GM21390 (cell line): ENCODE measurements at regions not wholly inside any gene's neighbourhood (a gene's known extent, or its start where the extent isn't known, plus 50 kb on each side); places are given as distances from the start of the nearest gene placed in this dataset.
A peak's percentile ranks its signal among the peaks of the same experiment; 100 is the strongest.

ENCODE experiments used
- ATAC-seq: cut with Tn5 transposase; IDR thresholded peaks from one replicate; pipeline ENCODE4 v1.9.1; 2021; ENCODE audit not compliant: unreplicated experiment

DNA sequence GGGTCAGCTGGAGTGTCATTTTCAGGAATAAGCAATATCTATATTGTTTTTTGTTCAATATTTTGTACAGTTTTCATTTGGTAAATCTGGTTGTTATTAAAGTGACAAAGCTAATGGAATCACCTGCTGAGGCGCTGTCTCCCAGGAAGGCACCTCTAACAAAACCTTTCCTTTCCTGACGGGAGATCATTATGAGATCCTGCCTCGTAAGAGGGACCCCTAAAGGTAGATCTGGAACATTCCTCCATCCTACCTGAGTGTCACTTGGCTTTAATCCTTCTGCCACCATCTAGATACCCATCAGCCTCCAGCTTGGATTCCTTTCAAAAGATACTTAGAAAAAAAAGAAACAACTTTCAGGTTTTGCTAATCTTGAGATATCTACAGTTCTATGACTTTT is 157.7 kb downstream of the FAT3 start:
- ATAC-seq, result no peak

DNA sequence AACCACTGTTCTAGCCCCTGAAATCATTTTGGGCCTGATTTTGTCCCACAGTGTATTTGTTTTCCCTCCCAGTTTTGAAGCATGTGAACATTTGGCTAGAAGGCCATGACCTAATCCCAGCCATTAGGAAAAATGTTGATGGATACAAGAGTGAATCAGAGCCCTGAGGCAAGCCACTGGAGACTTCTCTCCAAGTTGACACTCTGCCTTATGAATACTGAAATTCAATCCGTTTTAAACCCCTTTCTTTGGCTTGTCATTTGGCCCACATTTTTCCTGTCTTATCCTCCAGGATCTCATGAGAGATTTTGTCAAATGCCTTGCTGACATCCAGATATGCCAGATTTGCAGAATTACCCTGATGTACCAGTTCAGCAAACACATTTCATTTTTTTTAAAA is 158.8 kb downstream of the FAT3 start:
- no peak for ATAC-seq

DNA sequence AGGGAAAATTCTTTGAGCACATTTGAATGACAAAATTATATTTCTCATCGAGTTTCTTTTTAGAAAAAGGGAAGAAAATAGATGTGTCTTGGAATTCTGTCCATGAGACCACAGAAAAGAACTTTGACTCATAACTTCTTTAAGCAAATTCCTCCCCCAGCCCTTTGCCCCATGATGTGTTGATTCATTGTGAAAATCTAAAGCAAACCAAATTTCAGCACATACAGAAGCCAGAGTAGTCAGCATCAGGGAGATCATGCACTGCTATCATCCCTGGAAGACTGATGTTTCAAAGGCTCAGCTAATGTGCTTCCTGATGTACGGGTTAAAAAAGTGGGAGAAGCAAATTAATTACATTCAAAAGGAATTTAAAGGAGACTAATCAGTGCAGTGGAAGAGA is 159.7 kb downstream of the FAT3 start:
- no peak for ATAC-seq

DNA sequence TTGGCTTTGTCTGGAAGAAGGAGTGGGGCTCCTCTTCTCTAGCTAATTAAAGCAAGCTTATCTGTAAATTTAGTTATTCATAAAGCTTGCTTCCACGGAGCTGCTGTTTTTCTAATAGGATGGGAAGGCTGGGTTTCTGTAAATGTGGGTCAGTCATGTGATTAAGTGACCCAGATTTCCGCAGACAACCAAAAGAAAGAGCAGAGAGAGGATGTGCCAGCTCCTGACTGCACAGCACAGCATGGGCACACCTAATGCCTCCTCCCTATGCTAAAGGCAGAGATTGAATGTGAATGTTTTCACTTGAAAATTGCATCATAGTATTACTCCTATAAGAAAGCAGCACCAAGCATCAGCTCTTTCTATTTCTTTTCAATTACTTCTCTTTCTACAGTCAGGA is 160.2 kb downstream of the FAT3 start:
- ATAC-seq, result no peak

DNA sequence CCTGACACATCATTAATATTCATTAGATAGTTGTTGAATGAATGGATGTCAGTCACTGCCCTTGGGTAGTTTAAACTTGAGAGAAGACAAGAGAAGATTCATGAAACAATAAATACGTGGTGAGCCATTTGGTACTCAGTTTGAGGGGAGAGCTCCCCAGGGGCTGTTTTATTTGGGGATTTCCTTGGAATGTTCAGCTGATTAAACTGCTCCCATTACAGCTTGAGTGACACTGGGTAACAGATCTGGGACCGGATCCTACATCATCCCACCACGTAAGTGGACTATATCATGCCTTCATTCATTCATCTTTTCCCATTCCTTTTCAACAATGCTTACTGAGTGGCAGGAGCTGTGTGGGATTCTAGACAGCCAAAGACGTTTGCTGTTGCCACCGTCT is 162.0 kb downstream of the FAT3 start:
- no peak for ATAC-seq

DNA sequence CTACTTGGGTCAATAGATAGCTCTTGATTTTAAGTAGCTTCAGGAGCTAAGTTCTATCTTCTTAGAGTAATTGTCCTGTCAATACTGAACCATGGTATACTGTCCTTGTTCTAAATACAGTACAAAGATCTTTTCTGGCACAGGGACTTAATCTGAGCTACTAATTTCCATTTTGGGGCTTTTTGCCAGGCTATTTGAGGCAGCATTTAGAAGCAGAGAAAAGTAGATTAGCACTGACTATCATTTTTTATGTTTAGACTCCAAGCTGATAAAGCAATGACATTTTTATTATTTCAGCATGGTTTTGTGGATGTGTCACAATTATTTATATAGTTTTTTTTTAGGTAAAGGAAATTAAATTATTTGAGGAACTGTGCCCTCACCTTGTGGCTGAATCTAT is 163.2 kb downstream of the FAT3 start:
- ATAC-seq, result no peak

DNA sequence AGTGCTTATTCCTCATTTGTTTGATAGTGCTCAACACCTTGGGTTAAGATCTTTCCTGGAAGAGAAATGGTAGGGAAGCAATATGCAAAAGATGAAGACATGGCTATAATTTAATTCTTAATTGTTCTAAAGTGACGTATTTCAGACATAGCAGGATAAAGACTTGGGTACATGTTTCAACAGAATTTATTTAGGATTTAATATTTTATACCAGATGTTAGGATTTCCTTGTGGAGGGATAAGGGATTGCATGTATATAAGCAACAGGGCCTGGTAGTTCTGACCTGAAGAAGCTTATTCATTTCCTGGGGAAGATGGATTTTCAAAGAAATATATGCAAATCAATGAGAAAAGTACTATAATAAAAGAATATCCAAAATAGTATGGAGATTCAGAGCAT is 163.8 kb downstream of the FAT3 start:
- ATAC-seq, result no peak

DNA sequence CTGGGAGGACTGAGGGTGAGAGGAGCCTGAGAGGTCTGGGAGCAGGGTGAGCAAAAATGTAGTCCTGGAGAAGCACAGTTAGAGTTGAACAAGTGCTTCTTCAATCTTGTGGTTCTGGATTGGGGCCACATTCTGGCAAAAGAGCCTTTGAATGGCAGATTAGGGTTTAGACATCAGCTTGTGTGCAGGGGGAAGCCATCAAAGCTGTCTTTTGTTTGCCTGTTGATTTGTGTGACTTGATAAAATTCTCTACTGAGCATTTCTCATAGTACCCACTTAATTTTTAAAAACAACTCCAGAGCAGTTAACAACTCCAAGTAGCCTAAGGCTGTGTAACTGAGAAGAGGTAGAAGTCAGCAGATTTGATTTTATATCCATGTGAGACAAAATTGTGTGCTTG is 166.2 kb downstream of the FAT3 start:
- no peak for ATAC-seq

DNA sequence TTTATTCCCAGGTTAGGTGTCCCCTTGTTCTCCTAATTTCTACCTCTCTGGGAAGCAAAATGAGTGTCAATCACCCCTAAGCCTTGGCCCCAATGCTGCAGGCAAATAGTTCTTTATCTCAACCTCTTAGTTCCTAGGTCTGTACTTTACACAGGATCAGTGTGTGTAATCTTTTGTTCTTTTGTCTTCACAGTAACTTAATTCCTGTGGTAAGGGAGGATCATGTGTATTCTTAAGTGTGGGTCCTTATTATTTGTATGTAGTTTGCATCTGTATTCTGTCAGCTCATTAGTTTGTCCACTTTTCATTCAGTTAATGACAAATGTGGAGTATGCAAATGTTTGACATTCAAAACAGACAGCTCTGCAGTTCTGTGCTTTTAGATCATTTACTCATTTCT is 166.7 kb downstream of the FAT3 start:
- no peak for ATAC-seq

DNA sequence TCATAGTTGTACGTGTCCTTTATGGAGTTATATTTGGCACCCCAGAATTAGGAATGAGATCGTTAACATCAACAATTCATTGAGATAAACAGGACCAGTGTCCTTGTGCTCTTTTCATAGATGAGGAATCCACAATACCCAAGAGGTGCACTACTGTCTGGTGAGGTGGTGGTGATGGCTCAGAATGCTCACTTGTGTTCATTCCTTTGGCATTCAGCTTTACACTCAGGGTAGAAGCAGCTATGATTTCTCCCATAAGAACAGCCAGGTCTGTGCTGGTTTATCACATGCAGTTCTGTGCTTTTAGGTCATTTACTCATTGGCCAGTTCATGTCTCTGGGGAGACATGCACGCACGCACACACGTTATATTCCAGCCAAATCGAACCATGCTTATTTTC is 167.2 kb downstream of the FAT3 start:
- ATAC-seq, result no peak

DNA sequence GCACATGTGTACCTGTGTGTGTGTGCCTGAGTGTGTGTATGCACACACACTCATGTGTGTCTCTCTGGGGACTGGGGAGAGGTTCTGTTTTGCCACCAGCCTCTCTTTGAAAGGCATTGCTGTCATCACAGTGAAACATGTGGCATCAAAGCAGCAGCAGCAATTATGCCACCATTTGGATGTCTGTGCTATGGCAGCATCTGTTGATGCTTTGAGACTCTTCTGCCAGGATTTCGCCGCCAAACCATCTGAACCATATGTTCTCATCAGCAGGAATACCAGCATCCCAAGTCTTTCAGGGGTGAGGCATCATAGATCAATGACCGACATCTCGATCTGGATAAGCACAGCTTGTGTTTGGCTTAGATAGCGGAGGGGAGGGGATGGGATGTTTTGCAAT is 168.6 kb downstream of the FAT3 start:
- ATAC-seq, result no peak

DNA sequence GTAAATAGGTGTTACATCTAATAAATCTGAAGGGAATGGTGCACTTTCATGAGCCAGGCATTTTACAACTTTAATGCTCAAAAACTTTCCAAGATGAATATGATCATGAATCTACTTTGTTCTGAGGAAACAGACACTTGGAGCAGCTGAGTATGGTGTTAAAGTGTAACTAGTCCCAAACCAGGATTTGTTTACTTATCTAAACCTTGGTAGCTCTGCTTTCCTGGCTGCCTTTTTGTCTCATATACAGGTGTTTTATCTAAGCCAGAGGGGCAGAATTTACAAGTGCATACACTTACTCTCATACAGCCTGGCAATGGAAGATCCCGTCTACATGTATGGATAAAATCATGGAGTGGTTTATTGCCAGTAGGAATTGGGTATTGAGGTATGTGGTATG is 171.5 kb downstream of the FAT3 start:
- no peak for ATAC-seq

DNA sequence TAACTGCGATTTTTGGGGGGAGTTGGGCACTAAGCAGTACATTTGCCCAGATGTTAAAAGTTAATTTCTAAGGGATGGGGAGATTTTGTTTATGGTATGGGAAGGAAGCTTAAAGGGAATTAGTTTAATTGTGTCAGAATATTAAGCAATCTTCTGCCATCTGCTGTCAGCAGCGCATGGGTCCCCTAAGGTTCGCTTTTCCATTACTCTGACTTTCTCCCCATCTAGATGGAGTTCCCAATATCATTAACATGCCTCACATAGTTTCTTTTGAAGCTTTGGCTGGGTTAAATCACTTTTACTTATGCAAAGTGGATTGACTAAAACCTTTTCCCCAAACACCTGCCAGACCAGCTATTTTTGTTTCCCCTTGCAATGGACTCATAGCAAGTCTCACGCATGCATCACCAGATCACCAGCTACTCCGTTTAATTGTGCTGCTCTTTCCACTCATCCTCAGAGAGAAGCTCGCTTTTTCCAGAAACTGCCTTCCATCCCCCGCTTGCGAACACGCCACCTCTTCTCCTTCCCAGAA is 172.7 kb downstream of the FAT3 start:
- ATAC-seq, result no peak

DNA sequence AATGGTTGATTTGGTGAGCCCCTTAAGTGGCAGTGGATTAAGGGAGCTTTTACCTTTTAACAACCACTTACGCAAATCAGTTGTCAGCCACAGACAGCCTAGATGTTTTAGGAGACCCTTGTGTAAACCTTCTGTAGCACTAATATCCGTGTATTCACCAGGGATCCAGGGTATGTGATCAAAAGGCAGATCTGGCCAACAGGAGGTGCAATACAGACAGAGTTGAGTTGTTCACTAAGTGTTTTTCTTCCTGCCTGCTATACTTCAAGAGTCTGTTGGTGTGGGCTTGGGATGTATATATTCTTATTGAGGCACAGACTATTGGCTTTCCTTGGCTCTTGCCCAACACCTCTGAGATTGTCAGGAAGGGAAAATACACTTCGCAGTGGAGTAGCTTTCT is 175.1 kb downstream of the FAT3 start:
- ATAC-seq, result no peak

DNA sequence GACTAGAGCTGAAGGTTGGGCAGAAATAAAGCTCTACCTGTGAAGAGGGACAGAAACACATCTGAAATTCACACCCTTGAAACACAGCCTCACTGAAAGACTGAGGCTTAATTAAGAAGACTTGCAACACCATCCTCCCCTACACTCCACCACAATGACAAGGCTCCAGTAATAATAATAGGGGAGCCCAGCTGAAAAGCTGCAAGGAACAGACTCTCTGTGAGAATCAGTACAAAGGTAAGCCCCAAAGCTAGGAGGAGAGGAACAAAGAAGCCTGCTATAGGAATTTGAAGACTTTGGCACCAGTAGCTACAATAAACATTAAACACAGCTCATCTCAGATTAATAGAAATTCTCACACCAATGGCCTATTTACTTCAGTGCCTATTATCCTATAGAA is 176.9 kb downstream of the FAT3 start:
- ATAC-seq, result no peak

DNA sequence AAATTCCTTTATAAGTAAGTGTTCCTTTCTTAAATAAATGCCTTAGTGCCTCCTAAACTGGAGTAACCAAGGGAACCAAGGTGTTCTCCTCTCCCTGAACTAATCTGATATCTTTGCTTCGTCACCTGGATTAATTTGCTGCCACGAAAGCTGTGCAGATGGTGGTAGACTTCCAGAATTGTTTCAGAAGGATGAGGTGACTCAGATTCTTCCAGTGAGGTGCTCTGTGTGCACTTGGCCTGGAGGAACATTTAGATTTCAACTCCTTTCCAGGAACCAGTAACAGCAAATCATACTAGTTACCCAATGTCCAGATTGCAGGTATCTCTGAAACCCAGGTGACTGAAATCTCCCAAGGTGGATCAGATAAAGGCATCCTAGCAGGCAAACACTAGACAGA is 181.9 kb downstream of the FAT3 start:
- no peak for ATAC-seq

DNA sequence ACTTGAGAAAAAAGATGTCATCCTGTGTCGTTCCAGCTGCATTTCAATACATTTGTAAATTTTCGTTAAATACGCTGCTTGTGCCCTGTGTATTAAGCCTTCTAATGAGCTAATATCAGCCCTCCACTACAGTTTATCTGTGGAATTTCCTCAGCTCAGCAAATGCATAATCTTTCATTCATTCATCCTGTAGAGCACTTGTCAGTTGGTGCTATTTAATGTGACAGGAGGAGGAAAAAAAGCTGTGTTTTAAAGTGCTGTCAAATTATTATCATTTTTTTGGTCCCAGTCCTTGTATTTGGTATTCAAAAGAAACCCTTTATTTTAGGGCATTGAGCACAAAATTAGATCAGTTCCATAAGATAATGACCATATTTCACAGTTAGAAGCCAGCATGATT is 184.7 kb downstream of the FAT3 start:
- ATAC-seq, result no peak

DNA sequence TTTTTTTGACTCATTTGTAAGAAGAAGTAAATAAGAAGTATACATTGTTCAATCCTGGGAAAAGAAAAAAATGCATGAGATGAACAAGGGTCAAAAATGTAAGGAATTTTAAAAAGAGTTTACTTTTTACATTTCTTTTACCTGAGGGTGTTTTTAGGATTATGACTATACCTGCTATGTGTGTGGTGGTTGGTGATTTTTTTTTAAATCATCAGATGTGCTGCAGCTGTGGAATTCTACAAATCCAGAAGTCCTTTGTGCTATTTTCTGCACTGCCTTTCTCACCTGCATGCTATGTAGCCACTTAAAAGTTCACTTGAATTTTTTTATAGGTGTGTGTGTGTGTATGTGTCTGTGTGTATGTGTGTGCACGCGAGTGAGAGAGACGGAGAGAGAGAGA is 185.3 kb downstream of the FAT3 start:
- ATAC-seq, result no peak

DNA sequence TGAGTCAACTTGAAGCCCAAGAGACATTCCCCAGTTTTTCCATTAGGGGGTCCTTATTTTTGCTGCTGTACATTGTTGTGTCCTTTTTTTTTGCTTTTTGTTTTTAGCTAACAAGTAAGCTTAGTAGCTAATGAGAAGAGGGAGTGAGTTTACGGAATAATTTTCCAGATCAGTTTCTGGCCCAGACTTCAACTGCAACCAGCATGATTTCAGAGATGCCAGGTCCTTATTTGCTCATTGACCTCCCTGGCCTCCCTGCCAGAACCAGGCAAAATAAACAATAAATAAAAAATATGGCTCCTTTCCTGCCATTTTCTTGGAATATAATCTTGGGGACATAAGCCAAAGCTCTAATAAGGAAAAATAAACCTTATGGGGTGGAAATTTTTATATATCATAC is 185.9 kb downstream of the FAT3 start:
- ATAC-seq, result no peak

DNA sequence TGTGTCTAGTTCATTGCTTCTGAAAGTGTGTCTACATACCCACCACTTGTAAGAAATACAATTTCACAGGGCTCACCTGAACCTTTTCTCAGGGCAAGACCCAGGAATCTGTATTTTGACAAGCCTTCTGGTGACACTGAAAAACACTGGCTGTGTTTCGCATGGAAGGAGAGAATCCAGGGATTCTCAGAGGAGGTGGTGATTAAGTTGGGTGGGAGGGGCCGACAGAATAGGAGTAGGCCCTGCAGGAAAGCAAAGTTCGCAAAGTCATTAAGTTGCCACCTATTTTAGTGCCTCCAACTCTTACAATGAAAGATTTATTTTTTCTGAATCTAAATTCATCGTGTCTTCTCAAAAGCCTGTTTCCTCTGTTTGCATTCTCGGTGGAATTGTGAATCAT is 186.8 kb downstream of the FAT3 start:
- no peak for ATAC-seq

DNA sequence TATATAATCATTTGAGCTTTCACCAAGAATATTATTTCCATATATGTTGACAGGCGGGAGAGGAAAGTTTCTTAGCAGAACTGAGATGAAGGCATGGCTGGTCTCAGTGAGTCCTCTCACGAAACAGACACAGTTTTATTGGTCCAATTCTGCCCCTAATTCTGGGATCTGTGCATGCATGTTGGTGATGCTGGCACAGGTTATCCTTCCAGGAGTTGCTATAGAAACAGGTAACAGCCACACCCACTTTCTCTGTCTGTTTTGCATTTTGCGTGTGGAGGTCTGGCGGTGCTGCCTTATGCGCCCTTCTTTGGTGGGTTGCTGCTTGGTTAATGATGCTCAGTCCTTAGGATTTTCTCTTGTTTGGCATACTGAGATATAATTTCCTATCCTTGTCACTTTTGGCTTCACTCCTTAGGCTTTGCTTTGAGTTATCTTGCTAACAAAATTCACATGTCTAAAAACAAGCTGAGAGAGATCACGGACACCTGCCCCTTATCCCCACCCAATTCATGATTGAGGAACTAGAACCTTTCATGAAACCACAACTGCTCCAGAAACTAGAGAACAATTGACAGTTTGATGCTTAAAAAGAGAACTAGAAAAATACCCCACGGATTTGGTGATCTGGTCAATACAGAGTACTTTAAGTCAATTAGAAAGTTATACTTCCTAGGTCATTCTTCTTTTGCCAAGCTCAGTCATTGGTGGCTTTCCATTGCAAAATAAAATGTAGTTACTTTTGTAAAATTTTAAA is 189.3 kb downstream of the FAT3 start:
- peak; percentile 83 for ATAC-seq

DNA sequence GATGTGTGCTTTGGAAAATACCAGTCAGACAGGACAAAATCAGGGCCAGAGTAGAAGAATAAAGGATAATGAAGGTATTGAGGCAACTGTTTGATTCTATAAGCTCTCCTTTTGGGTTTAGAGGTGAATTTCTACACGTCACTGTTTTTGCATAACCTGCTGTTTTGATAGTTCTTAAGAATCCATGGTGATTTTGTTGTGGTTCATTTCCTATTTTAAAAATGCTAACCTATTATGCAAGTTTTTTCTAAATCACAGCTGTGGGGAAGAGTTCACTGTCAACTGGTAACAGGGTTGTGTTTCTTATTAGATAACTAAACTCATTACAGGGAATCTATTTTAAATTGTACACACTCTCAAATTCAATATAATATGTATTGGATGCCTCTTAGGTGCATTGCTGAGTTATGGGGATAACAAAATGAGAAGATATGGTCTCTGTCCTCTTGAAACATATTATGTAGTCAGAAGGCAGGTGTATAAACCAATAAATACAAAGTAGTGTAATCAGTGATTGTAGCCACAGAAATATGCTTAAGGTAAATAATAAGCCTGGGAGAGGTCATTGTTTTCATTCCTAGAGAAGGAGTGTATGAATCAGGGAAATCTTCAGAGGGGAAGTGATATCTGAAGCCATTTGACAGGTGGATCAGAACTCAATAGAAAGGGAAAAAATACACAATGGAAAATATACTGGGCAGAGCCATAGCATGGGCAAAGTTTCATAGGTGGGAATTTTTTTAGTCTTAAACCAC is 192.5 kb downstream of the FAT3 start:
- no peak for ATAC-seq
